ENCODE measurements at regions not wholly inside any gene's neighbourhood (a gene's known extent, or its start where the extent isn't known, plus 50 kb on each side); places are given as distances from the start of the nearest gene placed in this dataset.

- no peak for DNase-seq (ENCODE audit: low spot score)
- Mint-ChIP-seq H3K36me3 (ENCODE audit: low read depth) (no peaks in the 10 kb centered on the region), H3K9me3 (ENCODE audit: low read depth) (peaks cover 18% of the 10 kb centered on the region), H3K4me1 (ENCODE audit: low read depth) (no peaks in the 10 kb centered on the region), H3K27me3 (ENCODE audit: low read depth) (no peaks in the 10 kb centered on the region), H3K4me3 (ENCODE audit: unreplicated experiment) (no peak overlapping the region), H3K27ac (ENCODE audit: unreplicated experiment) (no peak overlapping the region)
- no peak for TF ChIP-seq CTCF (IDR thresholded peaks at IDR 0.05)
Measured at GRCh38 chr14:46377305-46377704, 274.3 kb downstream of the RPL10L start.

DNA sequence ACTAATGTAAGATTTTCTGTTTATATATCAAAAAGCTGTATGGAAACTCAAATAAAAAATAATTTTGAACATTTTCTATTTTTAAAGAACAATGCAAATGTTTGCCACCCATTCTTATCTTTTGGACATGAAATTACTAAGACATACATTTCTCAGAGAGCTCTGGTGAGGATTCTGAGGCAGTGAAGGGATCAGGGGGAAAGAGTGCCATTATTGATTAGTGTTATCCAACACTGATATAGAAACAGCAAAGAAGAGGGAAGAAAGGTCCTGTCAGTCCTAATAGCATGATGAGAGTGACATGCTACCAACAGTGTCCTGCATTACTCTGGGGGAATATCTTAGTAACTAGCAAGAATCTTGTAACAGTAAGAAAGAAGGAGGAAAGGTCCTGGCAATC lies 282.2 kb downstream of the RPL10L start:
- no peaks in the 10 kb centered on the region for H3K27me3 Mint-ChIP-seq (ENCODE audit: low read depth)
- no peak overlapping the region for H3K27ac Mint-ChIP-seq (ENCODE audit: unreplicated experiment)
- no peak for DNase-seq (ENCODE audit: low spot score)
- no peak for TF ChIP-seq CTCF (IDR thresholded peaks at IDR 0.05)
- peaks cover 14% of the 10 kb centered on the region for H3K9me3 Mint-ChIP-seq (ENCODE audit: low read depth)
- no peak overlapping the region for H3K4me3 Mint-ChIP-seq (ENCODE audit: unreplicated experiment)
- H3K4me1 Mint-ChIP-seq (ENCODE audit: low read depth) = no peaks in the 10 kb centered on the region
- no peaks in the 10 kb centered on the region for H3K36me3 Mint-ChIP-seq (ENCODE audit: low read depth)

DNA sequence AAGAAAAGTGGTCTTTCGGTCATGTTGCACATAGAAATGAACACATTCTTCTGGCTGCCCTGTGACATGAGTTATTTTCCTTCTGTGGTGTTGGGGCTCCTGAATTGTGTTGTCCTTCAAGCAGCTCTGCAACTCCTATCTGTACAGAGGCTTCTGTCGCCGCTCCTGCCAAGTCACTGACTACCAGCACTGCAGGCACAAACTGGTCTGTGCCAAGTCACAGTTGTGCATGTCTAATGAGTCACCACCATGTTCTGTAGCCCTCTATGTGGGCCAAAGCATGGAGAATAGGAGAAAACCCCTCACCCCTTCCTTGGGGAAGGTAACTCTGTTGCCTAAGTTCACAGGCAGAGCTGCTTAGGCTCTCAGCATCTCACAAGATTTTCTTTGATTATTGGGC lies 283.3 kb downstream of the RPL10L start:
- Mint-ChIP-seq H3K27me3 (ENCODE audit: low read depth) (no peaks in the 10 kb centered on the region), H3K27ac (ENCODE audit: unreplicated experiment) (no peak overlapping the region), H3K4me3 (ENCODE audit: unreplicated experiment) (no peak overlapping the region), H3K9me3 (ENCODE audit: low read depth) (peaks cover 6% of the 10 kb centered on the region), H3K4me1 (ENCODE audit: low read depth) (no peaks in the 10 kb centered on the region), H3K36me3 (ENCODE audit: low read depth) (no peaks in the 10 kb centered on the region)
- no peak for DNase-seq (ENCODE audit: low spot score)
- no peak for TF ChIP-seq CTCF (IDR thresholded peaks at IDR 0.05)

DNA sequence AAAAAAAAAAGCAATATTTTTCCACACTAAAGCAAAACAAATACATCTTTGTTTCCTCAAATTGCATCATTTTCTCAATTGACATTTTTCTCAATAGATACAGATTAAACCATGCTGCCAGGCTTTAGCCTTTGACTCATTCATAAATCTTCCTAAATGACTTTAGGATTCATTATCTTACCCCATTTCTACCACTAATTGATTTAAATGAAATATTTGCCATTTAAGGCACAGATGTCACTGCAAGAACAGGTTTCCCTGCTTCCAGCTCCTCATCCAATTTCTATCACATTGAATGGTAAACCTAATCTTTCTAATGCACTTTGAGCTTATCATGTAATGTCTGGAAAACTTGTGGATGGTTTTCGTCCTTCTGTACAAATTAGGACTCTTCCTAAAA lies 298.7 kb downstream of the RPL10L start:
- Mint-ChIP-seq H3K4me1 (ENCODE audit: low read depth) (no peaks in the 10 kb centered on the region), H3K27ac (ENCODE audit: unreplicated experiment) (no peak overlapping the region), H3K9me3 (ENCODE audit: low read depth) (no peaks in the 10 kb centered on the region), H3K27me3 (ENCODE audit: low read depth) (peaks cover 6% of the 10 kb centered on the region), H3K36me3 (ENCODE audit: low read depth) (no peaks in the 10 kb centered on the region), H3K4me3 (ENCODE audit: unreplicated experiment) (no peak overlapping the region)
- no peak for DNase-seq (ENCODE audit: low spot score)
- no peak for TF ChIP-seq CTCF (IDR thresholded peaks at IDR 0.05)

DNA sequence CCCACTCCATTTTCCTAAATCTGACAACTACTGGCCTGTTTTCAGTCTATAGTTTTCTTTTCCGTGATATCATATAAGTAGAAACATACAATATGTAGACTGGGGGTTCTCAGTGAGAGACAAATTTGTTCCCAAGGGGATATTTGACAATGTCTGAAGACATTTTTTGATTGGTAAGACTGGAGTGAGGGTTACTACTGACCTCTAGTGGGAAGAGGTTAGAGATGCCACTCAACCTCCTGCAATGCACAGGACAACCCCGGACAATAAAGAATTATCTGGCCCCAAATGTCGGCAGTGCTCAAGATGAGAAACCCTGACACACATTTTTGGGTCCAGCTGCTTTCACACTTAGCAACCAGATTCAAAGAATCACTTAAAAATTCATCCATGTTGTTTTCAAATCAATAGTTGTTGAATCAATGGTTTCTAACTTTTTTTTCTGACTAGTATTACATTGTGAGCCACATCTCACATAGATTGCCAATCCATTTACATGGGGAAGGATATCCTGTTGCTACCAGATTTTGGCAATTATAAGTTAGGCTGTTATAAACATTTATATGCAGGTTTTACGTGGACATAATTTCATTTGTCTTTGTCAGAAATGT lies 307.1 kb downstream of the RPL10L start:
- Mint-ChIP-seq H3K4me1 (ENCODE audit: low read depth) (no peaks in the 10 kb centered on the region), H3K27ac (ENCODE audit: unreplicated experiment) (no peak overlapping the region), H3K36me3 (ENCODE audit: low read depth) (no peaks in the 10 kb centered on the region), H3K4me3 (ENCODE audit: unreplicated experiment) (no peak overlapping the region), H3K9me3 (ENCODE audit: low read depth) (peaks cover 3% of the 10 kb centered on the region), H3K27me3 (ENCODE audit: low read depth) (peaks cover 16% of the 10 kb centered on the region)
- DNase-seq (ENCODE audit: low spot score) = no peak
- TF ChIP-seq CTCF (IDR thresholded peaks at IDR 0.05) = peak; percentile 80

Measured in chondrocyte (in vitro differentiated cells).